GM06990 (cell line): ENCODE measurements at regions not wholly inside any gene's neighbourhood (a gene's known extent, or its start where the extent isn't known, plus 50 kb on each side); places are given as distances from the start of the nearest gene placed in this dataset.

Source experiments
- DNase-seq: peaks from one replicate; pipeline ENCODE4 v3.0.0-alpha.2; 2011; ENCODE audit not compliant: insufficient read length; ENCODE audit errors: extremely low read depth
- H3K27me3 ChIP-seq: replicated peaks from 2 replicates; pipeline ENCODE4 v1.6.0; 2011; ENCODE audit warnings: low read length; ENCODE audit not compliant: control insufficient read depth, insufficient read depth
- H3K36me3 ChIP-seq: 2 replicates; pipeline ENCODE4 v1.5.1; 2011; ENCODE audit warnings: low read length; ENCODE audit not compliant: control insufficient read depth, insufficient read depth
- H3K4me3 ChIP-seq: replicated peaks from 2 replicates; pipeline ENCODE4 v1.5.1; 2011; ENCODE audit warnings: low read depth, mild to moderate bottlenecking, control low read depth, low read length
- CTCF ChIP-seq: IDR thresholded peaks from 2 replicates; pipeline ENCODE4 v1.5.1; 2011; ENCODE audit warnings: low read length, control low read depth, mild to moderate bottlenecking, inconsistent platforms; ENCODE audit not compliant: insufficient read depth, poor library complexity, severe bottlenecking

- H3K4me3 ChIP-seq, result no peak overlapping the region
- DNase-seq, result no peak
- TF ChIP-seq CTCF, result no peak
- H3K36me3 ChIP-seq, result no peaks in the 10 kb centered on the region
- H3K27me3 ChIP-seq, result no peaks in the 10 kb centered on the region; the same call in none of the 2 replicates
These were observed 95.0 kb downstream of the GEMIN8 start for GRCh38 chrX:13934731-13935130.

GRCh38 chrX:13933851-13934250 is 95.8 kb downstream of the GEMIN8 start:
- DNase-seq, result no peak
- no peak overlapping the region for H3K4me3 ChIP-seq
- no peaks in the 10 kb centered on the region; the same call in none of the 2 replicates for H3K27me3 ChIP-seq
- H3K36me3 ChIP-seq, result no peaks in the 10 kb centered on the region
- TF ChIP-seq CTCF, result no peak

GRCh38 chrX:13933352-13933751 is 96.3 kb downstream of the GEMIN8 start:
- Histone ChIP-seq H3K4me3 (no peak overlapping the region), H3K36me3 (no peaks in the 10 kb centered on the region), H3K27me3 (no peaks in the 10 kb centered on the region; the same call in none of the 2 replicates)
- no peak for TF ChIP-seq CTCF
- DNase-seq, result no peak

- H3K27me3 ChIP-seq, result no peaks in the 10 kb centered on the region; the same call in none of the 2 replicates
- no peaks in the 10 kb centered on the region for H3K36me3 ChIP-seq
- no peak overlapping the region for H3K4me3 ChIP-seq
- no peak for TF ChIP-seq CTCF
- DNase-seq, result no peak
These were observed 97.3 kb downstream of the GEMIN8 start for GRCh38 chrX:13932416-13932815.

- DNase-seq, result no peak
- H3K27me3 ChIP-seq, result no peaks in the 10 kb centered on the region; the same call in 1 of the 2 replicates
- no peak overlapping the region for H3K4me3 ChIP-seq
- H3K36me3 ChIP-seq, result no peaks in the 10 kb centered on the region
- TF ChIP-seq CTCF, result no peak
These were observed 102.5 kb downstream of the GEMIN8 start for GRCh38 chrX:13927175-13927574.

- Histone ChIP-seq H3K36me3 (no peaks in the 10 kb centered on the region), H3K27me3 (no peaks in the 10 kb centered on the region; the same call in 1 of the 2 replicates), H3K4me3 (no peak overlapping the region)
- no peak for DNase-seq
- no peak for TF ChIP-seq CTCF
These were observed 105.8 kb downstream of the GEMIN8 start for GRCh38 chrX:13923845-13924244.
